PFSK-1 (cell line): ENCODE measurements at regions not wholly inside any gene's neighbourhood (a gene's known extent, or its start where the extent isn't known, plus 50 kb on each side); places are given as distances from the start of the nearest gene placed in this dataset.

Experiments
- POLR2AphosphoS5 ChIP-seq: IDR thresholded peaks from 2 replicates; pipeline ENCODE4 v1.6.1; 2012; ENCODE audit warnings: low read depth, mild to moderate bottlenecking, control low read depth, low read length, moderate library complexity
- REST ChIP-seq, 2 experiments: IDR thresholded peaks; 2 replicates each; pipeline versions ENCODE4 v1.6.1 to v1.8.0; 2011 to 2012; ENCODE audit warnings: low read depth in 2 of 2, low read length in 2 of 2, control low read depth in 1 of 2, inconsistent platforms in 1 of 2, mild to moderate bottlenecking in 1 of 2, moderate library complexity in 1 of 2; ENCODE audit not compliant: insufficient read depth in 1 of 2
- SIN3A ChIP-seq: IDR thresholded peaks from 2 replicates; pipeline ENCODE4 v1.6.1; 2012; ENCODE audit warnings: mild to moderate bottlenecking, low read length, moderate library complexity, borderline replicate concordance; ENCODE audit not compliant: insufficient read depth
- TAF1 ChIP-seq: IDR thresholded peaks from 2 replicates; pipeline ENCODE4 v1.6.1; 2012; ENCODE audit warnings: low read length, control low read depth, borderline replicate concordance; ENCODE audit not compliant: insufficient read depth

DNA sequence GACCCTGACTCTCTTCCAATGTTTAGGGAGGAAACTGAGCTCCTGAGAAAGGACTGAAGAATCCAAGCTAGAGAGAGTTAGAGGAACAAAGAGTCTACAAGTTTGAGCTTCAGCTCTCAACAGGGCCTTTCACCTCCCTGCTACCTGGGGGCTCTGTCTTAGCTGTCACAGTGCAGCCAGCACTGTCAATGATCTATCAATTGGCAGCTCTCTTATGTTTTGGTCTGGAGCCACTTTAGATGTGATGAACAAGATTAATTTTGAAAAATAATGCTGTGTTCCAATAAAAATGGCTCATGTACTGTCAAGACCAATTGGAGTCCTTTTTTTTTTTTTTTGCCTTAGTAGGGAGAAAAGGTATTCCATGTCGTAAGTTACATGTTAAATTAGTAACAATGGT, 215.8 kb upstream of the TRIB2 start:
- TF ChIP-seq SIN3A (no peak), POLR2AphosphoS5 (no peak), REST (IDR thresholded peaks at IDR 0.05; ENCODE audit: insufficient read depth in 1 of 2, low read depth in 2 of 2, low read length in 2 of 2) (no peak), TAF1 (no peak)
